NCI-H1092 treated with DMSO at 0.1 percent for 48 hours (cell line): ENCODE measurements at regions not wholly inside any gene's neighbourhood (a gene's known extent, or its start where the extent isn't known, plus 50 kb on each side); places are given as distances from the start of the nearest gene placed in this dataset.
"Not testable (repeated sequence)": the region's sequence is repeated elsewhere in the genome, so short reads cannot be mapped to it uniquely, and the experiment has no call there.

Experiments used
- DNase-seq: peaks from one replicate; lab custom pipeline; 2025; lab: John Stamatoyannopoulos, UW

DNA sequence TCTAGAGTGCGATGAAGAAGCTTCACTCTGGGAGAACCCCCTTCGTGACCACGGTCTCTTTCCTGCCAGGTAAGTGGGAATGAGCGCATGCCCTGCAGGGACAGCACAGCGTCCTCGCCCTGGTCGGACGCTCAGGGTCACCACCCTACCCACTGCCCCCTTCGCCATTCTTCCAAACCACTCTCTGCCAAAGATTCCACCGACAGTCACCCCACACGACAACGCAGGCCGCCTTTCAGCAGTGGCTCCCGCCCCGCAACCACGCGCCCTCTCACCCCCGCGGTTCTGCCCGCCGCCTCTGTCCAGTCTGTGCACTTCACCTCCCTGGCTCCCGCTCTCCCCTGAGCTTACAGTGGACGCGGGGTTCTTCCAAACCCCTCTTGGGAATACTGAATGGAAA is 82.3 kb upstream of the FCGR1A start:
- DNase-seq: not testable (repeated sequence)

DNA sequence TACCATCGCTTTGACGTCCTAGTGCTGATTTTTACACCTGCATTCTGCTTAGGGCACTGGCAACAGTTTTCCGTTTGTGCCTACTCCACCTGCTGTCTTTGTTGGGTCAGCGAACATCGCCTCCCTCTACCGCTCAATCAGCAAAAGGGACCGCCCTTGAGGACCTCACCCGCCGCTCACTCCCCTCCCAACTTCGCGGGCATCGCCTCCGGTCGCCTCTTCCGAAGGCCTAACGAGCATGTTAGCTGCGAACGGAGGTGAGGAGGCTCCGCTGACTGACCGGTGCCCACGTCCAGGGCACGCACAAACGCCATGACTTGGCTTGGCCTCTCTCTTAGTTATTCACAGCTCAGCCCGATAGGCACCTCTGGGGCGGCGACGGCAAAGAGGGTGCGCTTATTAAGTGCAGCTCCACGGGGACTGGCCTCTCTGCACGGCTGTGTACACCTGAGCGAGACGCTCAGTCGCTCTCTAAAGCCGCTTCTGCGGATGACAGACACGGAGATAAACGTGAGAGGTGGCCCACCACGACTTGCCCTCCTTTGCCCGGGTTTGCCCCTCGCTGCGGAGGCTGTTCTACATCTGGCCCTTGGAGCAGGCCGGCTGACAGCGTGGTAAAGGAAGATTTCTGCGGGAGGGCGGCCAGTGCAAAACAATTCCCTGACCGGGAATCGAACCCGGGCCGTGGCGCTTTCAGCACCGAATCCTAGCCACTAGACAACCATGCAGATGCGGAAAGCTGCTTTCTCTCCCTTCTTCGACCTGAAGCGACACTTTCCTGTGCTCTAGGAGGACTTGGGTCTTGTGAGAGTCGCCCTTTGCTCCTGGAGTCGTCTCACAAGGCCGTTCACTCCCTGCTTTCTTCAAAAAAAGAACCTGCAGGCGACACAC is 81.6 kb upstream of the FCGR1A start:
- DNase-seq: not testable (repeated sequence)

DNA sequence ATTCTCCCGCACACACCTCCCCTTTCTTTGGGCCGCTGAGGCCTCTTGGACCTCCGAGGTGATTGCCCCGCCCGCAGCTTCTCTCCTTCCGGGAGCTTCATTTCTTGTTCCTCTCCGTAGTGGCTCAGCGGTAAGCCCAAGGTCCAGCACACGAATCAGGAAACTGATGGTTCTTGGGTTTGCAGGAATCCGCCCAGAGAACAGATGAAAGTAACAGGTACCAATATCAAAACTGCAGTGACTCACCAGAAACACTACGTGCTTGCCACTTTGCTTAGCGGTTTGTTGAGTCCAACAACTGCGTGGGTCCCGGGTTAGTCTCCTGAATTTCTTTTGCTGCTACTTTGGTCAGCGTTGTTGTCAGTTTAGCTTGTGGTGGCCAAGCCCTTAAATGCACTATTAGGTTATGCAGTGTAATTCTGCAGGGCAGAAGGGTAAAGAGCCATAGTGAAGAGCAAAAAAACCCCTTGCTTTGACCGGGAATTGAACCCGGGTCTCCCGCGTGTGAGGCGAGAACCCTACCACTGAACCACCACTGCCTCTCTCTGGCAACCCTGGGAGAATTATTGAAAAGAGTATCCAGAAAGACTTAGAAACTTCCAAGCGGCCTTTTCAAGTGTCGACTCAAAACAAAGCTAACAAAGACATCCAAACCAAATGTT is 74.2 kb upstream of the FCGR1A start:
- DNase-seq: not testable (repeated sequence)

DNA sequence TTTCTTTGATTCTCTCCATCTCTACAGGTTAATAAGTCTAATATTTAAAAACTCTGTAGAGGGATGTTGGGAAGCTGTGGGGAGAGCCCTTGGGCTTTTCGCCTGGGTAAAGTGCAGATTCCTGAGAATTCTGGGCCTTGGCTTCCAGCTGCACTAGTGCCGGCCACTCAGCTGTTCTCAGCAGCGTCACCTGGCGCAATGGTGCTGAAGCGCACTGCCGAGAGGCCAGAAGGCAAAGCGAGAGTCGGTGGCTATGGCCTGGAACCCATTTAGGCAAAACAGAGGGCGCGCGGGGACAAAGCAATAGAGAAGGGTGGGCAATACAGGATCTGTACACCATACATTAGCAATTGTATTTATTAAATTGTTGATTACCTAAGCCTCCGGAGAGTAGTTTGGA is 70.8 kb upstream of the FCGR1A start:
- not testable (repeated sequence) for DNase-seq

DNA sequence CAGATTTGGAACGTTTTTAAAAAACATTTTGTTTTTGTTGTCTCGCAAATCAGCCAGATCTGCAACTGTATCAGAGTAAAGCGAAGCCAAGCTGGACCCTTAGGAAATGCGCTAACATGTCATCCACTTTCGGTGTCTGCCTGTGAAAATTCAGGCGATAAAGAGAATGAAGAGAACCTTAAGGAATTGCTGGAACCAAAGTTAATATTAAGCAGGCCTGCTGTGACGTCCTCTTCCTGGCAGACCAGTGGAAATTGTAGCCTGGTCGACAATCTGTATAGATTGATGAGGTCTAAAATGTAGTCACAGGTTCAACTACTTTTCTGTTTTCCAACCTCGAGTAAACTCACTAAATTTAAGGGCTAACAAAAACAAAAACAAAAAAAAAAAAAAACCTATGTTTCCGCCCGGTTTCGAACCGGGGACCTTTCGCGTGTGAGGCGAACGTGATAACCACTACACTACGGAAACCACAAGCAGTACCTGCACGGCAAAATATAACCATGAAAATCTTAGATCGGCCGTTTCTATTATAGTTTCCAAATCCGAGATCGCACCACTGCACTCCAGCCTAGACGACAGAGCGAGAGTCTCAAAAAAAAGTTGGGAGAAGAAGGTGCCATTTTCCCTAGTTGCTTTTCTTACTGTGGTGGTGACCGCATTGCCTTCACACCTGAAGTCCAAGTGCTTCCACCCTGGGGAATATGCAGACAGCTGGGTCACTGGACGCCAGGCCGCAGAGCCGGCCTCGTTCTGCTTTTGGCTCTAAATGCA is 70.2 kb upstream of the FCGR1A start:
- not testable (repeated sequence) for DNase-seq

GRCh38 chr1:149713513-149713912 is 69.0 kb upstream of the FCGR1A start:
- not testable (repeated sequence) for DNase-seq

- not testable (repeated sequence) for DNase-seq
Measured at GRCh38 chr1:149713952-149714351, 68.5 kb upstream of the FCGR1A start.

DNA sequence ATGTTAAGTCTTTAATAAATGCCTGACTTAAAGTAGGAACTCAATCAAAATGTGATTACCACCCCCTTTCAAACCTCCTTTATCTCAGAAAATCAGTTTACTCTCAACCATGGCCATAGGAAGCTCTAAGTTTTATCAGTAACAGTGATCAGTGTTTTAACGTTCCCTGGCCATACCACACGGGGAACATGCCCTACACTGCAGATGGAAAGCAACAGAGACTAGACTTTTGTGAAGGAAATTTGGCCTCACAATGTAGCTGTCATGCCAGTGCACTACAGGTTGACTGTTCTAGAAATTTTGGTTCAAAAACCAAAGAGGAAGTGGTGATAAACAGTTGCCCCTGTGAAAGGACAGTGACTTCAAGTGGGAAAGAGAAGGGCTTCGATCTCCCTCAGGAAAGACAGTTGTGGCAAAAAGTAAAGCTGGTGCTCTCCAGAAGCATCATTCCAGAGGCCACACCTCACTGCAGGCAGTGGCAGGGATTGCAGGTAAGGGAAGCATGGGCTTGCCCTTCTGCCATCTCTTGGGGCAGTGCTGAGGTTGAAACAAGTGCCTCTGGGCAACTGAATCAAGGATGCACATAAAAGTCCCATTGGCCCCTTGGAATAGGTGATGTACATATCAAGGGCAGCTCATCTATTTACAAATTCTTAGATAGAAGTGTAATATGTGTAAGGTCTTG is 57.7 kb upstream of the FCGR1A start:
- DNase-seq: not testable (repeated sequence)

- not testable (repeated sequence) for DNase-seq
Measured at GRCh38 chr1:149726688-149727087, 55.8 kb upstream of the FCGR1A start.

DNA sequence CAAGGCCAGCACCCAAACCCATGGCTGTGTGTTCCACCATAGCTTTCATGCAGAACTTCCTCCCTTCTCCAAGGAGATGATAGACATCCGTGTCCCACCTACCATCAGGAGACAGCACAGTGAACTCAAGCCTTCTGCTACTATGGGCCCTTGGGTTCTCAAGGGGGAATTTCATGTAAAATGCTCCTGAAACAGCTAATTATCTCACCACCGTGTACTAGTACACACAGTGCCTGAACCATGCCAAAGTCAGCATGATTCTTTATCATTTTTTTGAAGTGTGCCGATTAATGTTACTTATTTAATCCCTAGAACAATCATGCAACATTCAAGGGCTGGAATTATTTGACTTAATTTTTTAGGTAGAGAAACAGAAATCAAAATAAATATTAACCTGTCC is 53.9 kb upstream of the FCGR1A start:
- not testable (repeated sequence) for DNase-seq
